GM23338 (cell line): ENCODE measurements at regions not wholly inside any gene's neighbourhood (a gene's known extent, or its start where the extent isn't known, plus 50 kb on each side); places are given as distances from the start of the nearest gene placed in this dataset.

ENCODE experiments used
- ATAC-seq: fragments of 200-7000 bp; cut with Tn5 transposase; 3 replicates; pipeline ENCODE4 v1.9.1; 2020
- DNase-seq: peaks from one replicate; pipeline ENCODE4 v3.0.0-alpha.2; 2015; ENCODE audit warnings: low spot score
- H2AFZ ChIP-seq: fragments of 200-600 bp; sonication (generic); 2 replicates; pipeline ENCODE4 v1.8.0; 2016; ENCODE audit warnings: antibody characterized with exemption, mild to moderate bottlenecking, moderate library complexity
- H3F3A ChIP-seq: fragments of 200-600 bp; sonication (generic); replicated peaks from 2 replicates; pipeline ENCODE4 v1.8.0; 2017; ENCODE audit warnings: antibody characterized with exemption, mixed run types, low read depth
- H3K27ac ChIP-seq: fragments of 200-600 bp; sonication (generic); 2 replicates; pipeline ENCODE4 v1.6.1; 2016; ENCODE audit warnings: low read depth
- H3K27me3 ChIP-seq: fragments of 200-600 bp; sonication (generic); 2 replicates; pipeline ENCODE4 v1.8.0; 2016; ENCODE audit warnings: mild to moderate bottlenecking, mixed run types, moderate library complexity; ENCODE audit not compliant: insufficient read depth
- H3K36me3 ChIP-seq: fragments of 200-600 bp; sonication (generic); 2 replicates; pipeline ENCODE4 v1.8.0; 2016; ENCODE audit warnings: mild to moderate bottlenecking; ENCODE audit not compliant: insufficient read depth
- H3K4me1 ChIP-seq: fragments of 200-600 bp; sonication (generic); 2 replicates; pipeline ENCODE4 v1.8.0; 2016; ENCODE audit warnings: mild to moderate bottlenecking, moderate library complexity; ENCODE audit not compliant: insufficient read depth
- H3K4me2 ChIP-seq: fragments of 200-600 bp; sonication (generic); 2 replicates; pipeline ENCODE4 v1.7.1; 2017; ENCODE audit warnings: mixed run types
- H3K4me3 ChIP-seq: fragments of 200-600 bp; sonication (generic); 2 replicates; pipeline ENCODE4 v1.6.1; 2016; ENCODE audit warnings: mixed run types
- H3K79me2 ChIP-seq: fragments of 200-600 bp; sonication (generic); replicated peaks from 2 replicates; pipeline ENCODE4 v1.8.0; 2017; ENCODE audit warnings: mild to moderate bottlenecking; ENCODE audit not compliant: insufficient read depth
- H3K9me2 ChIP-seq: fragments of 200-600 bp; sonication (generic); 2 replicates; pipeline ENCODE4 v1.8.0; 2017; ENCODE audit not compliant: insufficient read depth
- H4K20me1 ChIP-seq: fragments of 200-600 bp; sonication (generic); replicated peaks from 2 replicates; pipeline ENCODE4 v1.8.0; 2017; ENCODE audit warnings: mild to moderate bottlenecking; ENCODE audit not compliant: insufficient read depth
- H3K27ac Mint-ChIP-seq: 2 replicates; pipeline ENCODE4 v1.8.0; 2020; ENCODE audit warnings: inconsistent platforms, mild to moderate bottlenecking, moderate library complexity, mixed read lengths
- H3K27me3 Mint-ChIP-seq: 3 replicates; pipeline ENCODE4 v1.8.0; 2022; ENCODE audit warnings: low read depth, mild to moderate bottlenecking, moderate library complexity, mixed read lengths, inconsistent platforms; ENCODE audit not compliant: insufficient read depth, poor library complexity
- H3K36me3 Mint-ChIP-seq: 3 replicates; pipeline ENCODE4 v1.8.0; 2021; ENCODE audit warnings: low read depth, mild to moderate bottlenecking, inconsistent platforms, moderate library complexity, mixed read lengths
- H3K4me1 Mint-ChIP-seq: 3 replicates; pipeline ENCODE4 v1.8.0; 2020; ENCODE audit warnings: mild to moderate bottlenecking, inconsistent platforms, mixed read lengths
- H3K4me3 Mint-ChIP-seq: 3 replicates; pipeline ENCODE4 v1.8.0; 2021; ENCODE audit warnings: moderate library complexity, mild to moderate bottlenecking, inconsistent platforms, mixed read lengths
- H3K9me3 Mint-ChIP-seq: 3 replicates; pipeline ENCODE4 v1.8.0; 2020; ENCODE audit warnings: moderate library complexity, mild to moderate bottlenecking, inconsistent platforms, mixed read lengths
- CREB1 ChIP-seq: fragments of 250-450 bp; sonication (Bioruptor Pico); IDR thresholded peaks from 2 replicates; pipeline ENCODE4 v1.5.0; 2020; ENCODE audit warnings: low read depth, mild to moderate bottlenecking, moderate library complexity
- EZH2 ChIP-seq: fragments of 200-600 bp; sonication (generic); IDR thresholded peaks from one replicate; pipeline ENCODE4 v1.8.0; 2017; ENCODE audit warnings: antibody characterized with exemption, mild to moderate bottlenecking, low read depth; ENCODE audit not compliant: unreplicated experiment
- EZH2phosphoT487 ChIP-seq: fragments of 200-600 bp; sonication (generic); IDR thresholded peaks from one replicate; pipeline ENCODE4 v1.8.1; 2018; ENCODE audit warnings: antibody characterized with exemption; ENCODE audit not compliant: unreplicated experiment
- JUNB ChIP-seq: IDR thresholded peaks from one replicate; pipeline ENCODE4 v1.6.1; 2016; ENCODE audit warnings: antibody characterized with exemption; ENCODE audit not compliant: unreplicated experiment
- NANOG ChIP-seq: IDR thresholded peaks from 2 replicates; pipeline ENCODE4 v1.6.1; 2016; ENCODE audit warnings: antibody characterized with exemption, borderline replicate concordance
- POLR2AphosphoS5 ChIP-seq: IDR thresholded peaks from 2 replicates; pipeline ENCODE4 v1.6.1; 2016; ENCODE audit warnings: antibody characterized with exemption, low read depth
- STAT1 ChIP-seq: IDR thresholded peaks from one replicate; pipeline ENCODE4 v1.6.1; 2016; ENCODE audit warnings: antibody characterized with exemption; ENCODE audit not compliant: unreplicated experiment
- ZNF114 ChIP-seq: fragments of 250-450 bp; sonication (Bioruptor Pico); IDR thresholded peaks from 2 replicates; pipeline ENCODE4 v1.5.0; 2020; ENCODE audit warnings: mild to moderate bottlenecking, moderate library complexity
- ZNF331 ChIP-seq: fragments of 250-450 bp; sonication (Bioruptor Pico); IDR thresholded peaks from 2 replicates; pipeline ENCODE4 v1.5.0; 2020; ENCODE audit warnings: low read depth, mild to moderate bottlenecking, moderate library complexity
- TF ChIP-seq, protein P1 (sequence below): fragments of 250-450 bp; sonication (Bioruptor Pico); IDR thresholded peaks from 2 replicates; pipeline ENCODE4 v1.5.0; 2020; ENCODE audit warnings: mild to moderate bottlenecking, moderate library complexity
- TF ChIP-seq, protein P2 (sequence below): IDR thresholded peaks from one replicate; pipeline ENCODE4 v1.6.1; 2018; ENCODE audit warnings: antibody characterized with exemption; ENCODE audit not compliant: unreplicated experiment
- TF ChIP-seq, protein P3 (sequence below), 2 experiments: fragments of 200-600 bp in 1 of 2; sonication (generic) in 1 of 2; conservative IDR thresholded peaks; 2 replicates each; pipeline versions ENCODE4 v1.5.1 to v1.6.1; 2016 to 2017; ENCODE audit warnings: antibody characterized with exemption in 2 of 2, low read depth in 2 of 2, mild to moderate bottlenecking in 2 of 2, moderate library complexity in 1 of 2

DNA sequence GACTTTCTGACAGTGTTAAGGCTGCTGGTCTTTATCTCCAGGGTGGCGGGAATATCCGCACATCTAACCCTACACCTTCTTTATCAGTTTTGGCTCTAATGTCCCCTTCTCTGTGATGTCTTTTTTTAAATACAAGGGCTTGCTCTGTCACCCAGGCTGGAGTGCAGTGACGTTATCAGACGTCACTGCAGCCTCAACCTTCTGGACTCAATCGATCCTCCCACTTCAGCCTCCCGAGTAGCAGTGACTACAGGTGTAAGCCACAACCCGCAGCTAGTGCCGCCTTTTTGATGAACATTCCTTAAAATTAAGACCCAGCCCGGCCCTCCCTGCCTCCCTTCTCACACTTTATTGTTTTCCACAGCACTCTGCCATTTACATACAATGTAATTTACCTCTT is 120.1 kb upstream of the CDH4 start (continued):
- TF ChIP-seq, protein P1, sequence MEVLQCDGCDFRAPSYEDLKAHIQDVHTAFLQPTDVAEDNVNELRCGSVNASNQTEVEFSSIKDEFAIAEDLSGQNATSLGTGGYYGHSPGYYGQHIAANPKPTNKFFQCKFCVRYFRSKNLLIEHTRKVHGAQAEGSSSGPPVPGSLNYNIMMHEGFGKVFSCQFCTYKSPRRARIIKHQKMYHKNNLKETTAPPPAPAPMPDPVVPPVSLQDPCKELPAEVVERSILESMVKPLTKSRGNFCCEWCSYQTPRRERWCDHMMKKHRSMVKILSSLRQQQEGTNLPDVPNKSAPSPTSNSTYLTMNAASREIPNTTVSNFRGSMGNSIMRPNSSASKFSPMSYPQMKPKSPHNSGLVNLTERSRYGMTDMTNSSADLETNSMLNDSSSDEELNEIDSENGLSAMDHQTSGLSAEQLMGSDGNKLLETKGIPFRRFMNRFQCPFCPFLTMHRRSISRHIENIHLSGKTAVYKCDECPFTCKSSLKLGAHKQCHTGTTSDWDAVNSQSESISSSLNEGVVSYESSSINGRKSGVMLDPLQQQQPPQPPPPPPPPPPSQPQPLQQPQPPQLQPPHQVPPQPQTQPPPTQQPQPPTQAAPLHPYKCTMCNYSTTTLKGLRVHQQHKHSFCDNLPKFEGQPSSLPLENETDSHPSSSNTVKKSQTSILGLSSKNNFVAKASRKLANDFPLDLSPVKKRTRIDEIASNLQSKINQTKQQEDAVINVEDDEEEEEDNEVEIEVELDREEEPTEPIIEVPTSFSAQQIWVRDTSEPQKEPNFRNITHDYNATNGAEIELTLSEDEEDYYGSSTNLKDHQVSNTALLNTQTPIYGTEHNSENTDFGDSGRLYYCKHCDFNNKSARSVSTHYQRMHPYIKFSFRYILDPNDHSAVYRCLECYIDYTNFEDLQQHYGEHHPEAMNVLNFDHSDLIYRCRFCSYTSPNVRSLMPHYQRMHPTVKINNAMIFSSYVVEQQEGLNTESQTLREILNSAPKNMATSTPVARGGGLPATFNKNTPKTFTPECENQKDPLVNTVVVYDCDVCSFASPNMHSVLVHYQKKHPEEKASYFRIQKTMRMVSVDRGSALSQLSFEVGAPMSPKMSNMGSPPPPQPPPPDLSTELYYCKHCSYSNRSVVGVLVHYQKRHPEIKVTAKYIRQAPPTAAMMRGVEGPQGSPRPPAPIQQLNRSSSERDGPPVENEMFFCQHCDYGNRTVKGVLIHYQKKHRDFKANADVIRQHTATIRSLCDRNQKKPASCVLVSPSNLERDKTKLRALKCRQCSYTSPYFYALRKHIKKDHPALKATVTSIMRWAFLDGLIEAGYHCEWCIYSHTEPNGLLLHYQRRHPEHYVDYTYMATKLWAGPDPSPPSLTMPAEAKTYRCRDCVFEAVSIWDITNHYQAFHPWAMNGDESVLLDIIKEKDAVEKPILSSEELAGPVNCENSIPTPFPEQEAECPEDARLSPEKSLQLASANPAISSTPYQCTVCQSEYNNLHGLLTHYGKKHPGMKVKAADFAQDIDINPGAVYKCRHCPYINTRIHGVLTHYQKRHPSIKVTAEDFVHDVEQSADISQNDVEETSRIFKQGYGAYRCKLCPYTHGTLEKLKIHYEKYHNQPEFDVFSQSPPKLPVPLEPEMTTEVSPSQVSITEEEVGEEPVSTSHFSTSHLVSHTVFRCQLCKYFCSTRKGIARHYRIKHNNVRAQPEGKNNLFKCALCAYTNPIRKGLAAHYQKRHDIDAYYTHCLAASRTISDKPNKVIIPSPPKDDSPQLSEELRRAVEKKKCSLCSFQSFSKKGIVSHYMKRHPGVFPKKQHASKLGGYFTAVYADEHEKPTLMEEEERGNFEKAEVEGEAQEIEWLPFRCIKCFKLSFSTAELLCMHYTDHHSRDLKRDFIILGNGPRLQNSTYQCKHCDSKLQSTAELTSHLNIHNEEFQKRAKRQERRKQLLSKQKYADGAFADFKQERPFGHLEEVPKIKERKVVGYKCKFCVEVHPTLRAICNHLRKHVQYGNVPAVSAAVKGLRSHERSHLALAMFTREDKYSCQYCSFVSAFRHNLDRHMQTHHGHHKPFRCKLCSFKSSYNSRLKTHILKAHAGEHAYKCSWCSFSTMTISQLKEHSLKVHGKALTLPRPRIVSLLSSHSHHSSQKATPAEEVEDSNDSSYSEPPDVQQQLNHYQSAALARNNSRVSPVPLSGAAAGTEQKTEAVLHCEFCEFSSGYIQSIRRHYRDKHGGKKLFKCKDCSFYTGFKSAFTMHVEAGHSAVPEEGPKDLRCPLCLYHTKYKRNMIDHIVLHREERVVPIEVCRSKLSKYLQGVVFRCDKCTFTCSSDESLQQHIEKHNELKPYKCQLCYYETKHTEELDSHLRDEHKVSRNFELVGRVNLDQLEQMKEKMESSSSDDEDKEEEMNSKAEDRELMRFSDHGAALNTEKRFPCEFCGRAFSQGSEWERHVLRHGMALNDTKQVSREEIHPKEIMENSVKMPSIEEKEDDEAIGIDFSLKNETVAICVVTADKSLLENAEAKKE (CRISPR knock-in tag), result no peak
- TF ChIP-seq EZH2 (no peak), CREB1 (no peak), ZNF331 (CRISPR knock-in tag) (no peak), NANOG (no peak)

DNA sequence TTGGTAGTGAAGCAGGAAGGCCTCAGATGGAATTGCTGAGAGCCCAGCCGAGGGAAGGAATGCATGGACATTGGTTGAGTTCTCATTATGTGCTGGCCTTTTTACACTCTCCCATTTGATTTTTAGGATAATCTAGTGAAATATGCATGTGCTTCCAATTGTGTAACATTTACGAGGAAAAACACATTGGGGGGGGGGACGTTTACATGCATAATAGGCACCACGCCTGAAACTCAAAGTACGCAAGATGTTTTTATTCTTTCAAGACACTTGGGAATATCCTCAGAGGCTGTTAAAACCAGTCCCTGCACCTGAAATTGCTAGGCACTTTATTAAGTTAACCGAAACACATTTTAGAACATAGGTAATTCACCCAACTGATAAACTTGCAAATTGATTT is 118.5 kb upstream of the CDH4 start:
- H2AFZ ChIP-seq, result no peak overlapping the region
- H3K9me2 ChIP-seq, result no peaks in the 10 kb centered on the region
- H3K4me3 Mint-ChIP-seq, result no peak overlapping the region
- H4K20me1 ChIP-seq, result no peaks in the 10 kb centered on the region
- H3K4me2 ChIP-seq, result no peak overlapping the region
- peaks cover 10% of the 10 kb centered on the region; the same call in 1 of the 3 replicates for H3K4me1 Mint-ChIP-seq
- no peaks in the 10 kb centered on the region for H3K36me3 Mint-ChIP-seq
- no peaks in the 10 kb centered on the region for H3K4me1 ChIP-seq
- no peak overlapping the region for H3K27ac Mint-ChIP-seq
- peaks cover 30% of the 10 kb centered on the region for H3K27me3 Mint-ChIP-seq
- no peaks in the 10 kb centered on the region for H3F3A ChIP-seq
- no peaks in the 10 kb centered on the region for H3K36me3 ChIP-seq
- ATAC-seq (no peak), DNase-seq (no peak)
- H3K27me3 ChIP-seq, result no peaks in the 10 kb centered on the region
- no peak overlapping the region for H3K27ac ChIP-seq
- no peaks in the 10 kb centered on the region for H3K79me2 ChIP-seq
- H3K4me3 ChIP-seq, result no peak overlapping the region
- H3K9me3 Mint-ChIP-seq, result no peaks in the 10 kb centered on the region
- TF ChIP-seq POLR2AphosphoS5 (no peak), NANOG (no peak), ZNF331 (CRISPR knock-in tag) (no peak), STAT1 (no peak), EZH2phosphoT487 (no peak), CREB1 (no peak), EZH2 (no peak), ZNF114 (no peak), JUNB (no peak)
- TF ChIP-seq, protein P2, sequence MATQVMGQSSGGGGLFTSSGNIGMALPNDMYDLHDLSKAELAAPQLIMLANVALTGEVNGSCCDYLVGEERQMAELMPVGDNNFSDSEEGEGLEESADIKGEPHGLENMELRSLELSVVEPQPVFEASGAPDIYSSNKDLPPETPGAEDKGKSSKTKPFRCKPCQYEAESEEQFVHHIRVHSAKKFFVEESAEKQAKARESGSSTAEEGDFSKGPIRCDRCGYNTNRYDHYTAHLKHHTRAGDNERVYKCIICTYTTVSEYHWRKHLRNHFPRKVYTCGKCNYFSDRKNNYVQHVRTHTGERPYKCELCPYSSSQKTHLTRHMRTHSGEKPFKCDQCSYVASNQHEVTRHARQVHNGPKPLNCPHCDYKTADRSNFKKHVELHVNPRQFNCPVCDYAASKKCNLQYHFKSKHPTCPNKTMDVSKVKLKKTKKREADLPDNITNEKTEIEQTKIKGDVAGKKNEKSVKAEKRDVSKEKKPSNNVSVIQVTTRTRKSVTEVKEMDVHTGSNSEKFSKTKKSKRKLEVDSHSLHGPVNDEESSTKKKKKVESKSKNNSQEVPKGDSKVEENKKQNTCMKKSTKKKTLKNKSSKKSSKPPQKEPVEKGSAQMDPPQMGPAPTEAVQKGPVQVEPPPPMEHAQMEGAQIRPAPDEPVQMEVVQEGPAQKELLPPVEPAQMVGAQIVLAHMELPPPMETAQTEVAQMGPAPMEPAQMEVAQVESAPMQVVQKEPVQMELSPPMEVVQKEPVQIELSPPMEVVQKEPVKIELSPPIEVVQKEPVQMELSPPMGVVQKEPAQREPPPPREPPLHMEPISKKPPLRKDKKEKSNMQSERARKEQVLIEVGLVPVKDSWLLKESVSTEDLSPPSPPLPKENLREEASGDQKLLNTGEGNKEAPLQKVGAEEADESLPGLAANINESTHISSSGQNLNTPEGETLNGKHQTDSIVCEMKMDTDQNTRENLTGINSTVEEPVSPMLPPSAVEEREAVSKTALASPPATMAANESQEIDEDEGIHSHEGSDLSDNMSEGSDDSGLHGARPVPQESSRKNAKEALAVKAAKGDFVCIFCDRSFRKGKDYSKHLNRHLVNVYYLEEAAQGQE, result no peak
- TF ChIP-seq, protein P3, sequence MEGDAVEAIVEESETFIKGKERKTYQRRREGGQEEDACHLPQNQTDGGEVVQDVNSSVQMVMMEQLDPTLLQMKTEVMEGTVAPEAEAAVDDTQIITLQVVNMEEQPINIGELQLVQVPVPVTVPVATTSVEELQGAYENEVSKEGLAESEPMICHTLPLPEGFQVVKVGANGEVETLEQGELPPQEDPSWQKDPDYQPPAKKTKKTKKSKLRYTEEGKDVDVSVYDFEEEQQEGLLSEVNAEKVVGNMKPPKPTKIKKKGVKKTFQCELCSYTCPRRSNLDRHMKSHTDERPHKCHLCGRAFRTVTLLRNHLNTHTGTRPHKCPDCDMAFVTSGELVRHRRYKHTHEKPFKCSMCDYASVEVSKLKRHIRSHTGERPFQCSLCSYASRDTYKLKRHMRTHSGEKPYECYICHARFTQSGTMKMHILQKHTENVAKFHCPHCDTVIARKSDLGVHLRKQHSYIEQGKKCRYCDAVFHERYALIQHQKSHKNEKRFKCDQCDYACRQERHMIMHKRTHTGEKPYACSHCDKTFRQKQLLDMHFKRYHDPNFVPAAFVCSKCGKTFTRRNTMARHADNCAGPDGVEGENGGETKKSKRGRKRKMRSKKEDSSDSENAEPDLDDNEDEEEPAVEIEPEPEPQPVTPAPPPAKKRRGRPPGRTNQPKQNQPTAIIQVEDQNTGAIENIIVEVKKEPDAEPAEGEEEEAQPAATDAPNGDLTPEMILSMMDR (conservative IDR thresholded peaks at IDR 0.05; ENCODE audit: low read depth in 2 of 2), result no peak
